B cell (primary cell): ENCODE measurements at regions not wholly inside any gene's neighbourhood (a gene's known extent, or its start where the extent isn't known, plus 50 kb on each side); places are given as distances from the start of the nearest gene placed in this dataset.

Experiments used
- CTCF ChIP-seq: fragments of 200-600 bp; IDR thresholded peaks from one replicate; pipeline ENCODE4 v1.8.0; 2022; ENCODE audit warnings: antibody characterized with exemption, mild to moderate bottlenecking
- EZH2 ChIP-seq: IDR thresholded peaks from 2 replicates; pipeline ENCODE4 v1.6.1; 2012; ENCODE audit warnings: borderline replicate concordance, low read depth, mild to moderate bottlenecking, moderate library complexity, low read length; ENCODE audit not compliant: insufficient read depth, poor library complexity, severe bottlenecking

- TF ChIP-seq EZH2 (no peak), CTCF (no peak)
Measured at GRCh38 chr15:95326431-95327182, 1003.9 kb upstream of the NR2F2 start.
